ENCODE measurements at regions not wholly inside any gene's neighbourhood (a gene's known extent, or its start where the extent isn't known, plus 50 kb on each side); places are given as distances from the start of the nearest gene placed in this dataset.

- no peaks in the 10 kb centered on the region for H3K4me1 ChIP-seq
- no peak overlapping the region for H3K4me3 ChIP-seq
- no peak overlapping the region for H3K27ac ChIP-seq
- ATAC-seq = no peak
- no peaks in the 10 kb centered on the region for H3K36me3 ChIP-seq
- 64 to 68% methylated on average over 7 of the region's 7 CpGs for WGBS, 2 donors
- TF ChIP-seq CTCF (IDR thresholded peaks at IDR 0.05) = no peak
- no peaks in the 10 kb centered on the region for H3K27me3 ChIP-seq
- no peak for FAIRE-seq
- DNase-seq = no peak
- no peaks in the 10 kb centered on the region for H3K9me3 ChIP-seq
- intact Hi-C loops (cut with DNase I) = no loop called here
These were observed 106.2 kb upstream of the CCDC91 start for GRCh38 chr12:28083840-28084678.

DNA sequence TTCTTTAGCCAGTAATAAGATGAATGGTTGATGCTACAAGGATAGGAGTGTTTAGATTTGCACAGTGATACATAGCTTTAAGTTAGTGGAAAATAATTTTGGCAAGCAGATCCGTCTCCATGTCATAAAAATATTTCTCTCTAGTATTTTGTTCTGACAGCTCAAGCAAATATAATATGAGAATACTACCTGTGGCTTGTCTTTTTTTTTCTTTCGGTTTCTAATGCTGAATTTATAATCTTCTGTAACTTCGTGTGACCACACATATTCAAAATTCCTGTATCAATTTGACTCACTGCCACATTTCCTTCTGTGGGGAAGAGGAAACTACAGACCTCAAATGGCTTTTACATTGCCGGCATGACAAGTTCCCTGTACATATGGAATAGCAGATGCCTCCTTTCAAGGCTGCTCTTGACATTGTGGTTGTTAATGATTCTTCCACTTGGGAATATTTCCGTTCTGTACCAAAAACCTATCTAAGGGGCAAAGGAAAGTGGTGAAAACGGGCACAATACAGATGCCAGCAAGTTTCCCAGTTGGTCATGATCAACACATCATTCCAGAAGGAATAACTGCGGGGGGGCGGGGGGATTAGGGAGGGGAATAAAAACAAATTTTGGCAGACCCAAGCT lies 103.6 kb upstream of the CCDC91 start:
- DNase-seq = no peak
- TF ChIP-seq CTCF (IDR thresholded peaks at IDR 0.05) = no peak
- intact Hi-C loops (cut with DNase I) = no loop called here
- Histone ChIP-seq H3K36me3 (no peaks in the 10 kb centered on the region), H3K4me1 (no peaks in the 10 kb centered on the region), H3K27me3 (no peaks in the 10 kb centered on the region), H3K9me3 (no peaks in the 10 kb centered on the region), H3K27ac (no peak overlapping the region), H3K4me3 (no peak overlapping the region)
- no peak for ATAC-seq
- WGBS, 2 donors = 71 to 73% methylated on average over 8 of the region's 8 CpGs
- FAIRE-seq = no peak

DNA sequence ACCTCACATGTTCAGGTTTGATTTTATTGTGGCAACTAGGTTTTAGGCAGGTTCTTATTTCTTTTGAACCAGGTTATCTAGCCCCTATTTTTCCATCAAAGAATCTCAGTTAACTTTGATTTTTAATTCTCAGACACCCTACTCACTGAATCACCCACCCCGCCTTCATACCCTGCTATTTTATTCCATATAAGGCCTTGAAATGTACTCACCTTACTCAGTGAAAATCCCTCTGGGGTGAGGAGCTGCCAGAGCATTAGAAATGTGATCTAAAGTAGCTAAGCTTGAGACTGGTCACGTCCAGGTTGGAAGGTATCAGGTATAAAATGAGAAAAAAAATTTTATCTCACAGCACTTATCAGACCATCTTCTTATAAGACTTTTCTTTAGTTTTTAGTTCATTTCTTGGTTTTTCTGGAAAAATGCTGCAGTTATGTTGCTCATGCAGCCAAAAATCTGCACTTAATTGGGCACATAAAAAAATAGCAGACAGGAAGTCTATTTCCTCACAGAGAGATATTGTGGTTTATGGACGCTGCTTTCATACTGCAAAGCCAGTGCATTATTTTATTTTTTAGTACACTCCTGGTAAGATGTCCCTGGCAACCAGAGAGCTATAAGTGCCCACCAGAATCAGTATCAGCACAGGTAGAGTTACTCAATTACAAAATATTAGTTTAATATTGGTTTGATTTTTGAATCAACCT lies 101.5 kb upstream of the CCDC91 start:
- FAIRE-seq (no peak), DNase-seq (no peak), ATAC-seq (no peak)
- intact Hi-C loops (cut with DNase I) = no loop called here
- H3K27ac ChIP-seq = no peak overlapping the region
- H3K36me3 ChIP-seq = no peaks in the 10 kb centered on the region
- no peaks in the 10 kb centered on the region for H3K27me3 ChIP-seq
- no peaks in the 10 kb centered on the region for H3K9me3 ChIP-seq
- H3K4me3 ChIP-seq = no peak overlapping the region
- no peaks in the 10 kb centered on the region for H3K4me1 ChIP-seq
- no peak for TF ChIP-seq CTCF (IDR thresholded peaks at IDR 0.05)
- WGBS, 2 donors = 79 to 87% methylated on average over 3 of the region's 3 CpGs

- no peak for ATAC-seq
- H3K4me1 ChIP-seq = no peaks in the 10 kb centered on the region
- no peak overlapping the region for H3K27ac ChIP-seq
- no peak for DNase-seq
- H3K9me3 ChIP-seq = no peaks in the 10 kb centered on the region
- intact Hi-C loops (cut with DNase I) = no loop called here
- H3K36me3 ChIP-seq = no peaks in the 10 kb centered on the region
- no peak overlapping the region for H3K4me3 ChIP-seq
- TF ChIP-seq CTCF (IDR thresholded peaks at IDR 0.05) = no peak
- H3K27me3 ChIP-seq = no peaks in the 10 kb centered on the region
- 62 to 65% methylated on average over 5 of the region's 5 CpGs for WGBS, 2 donors
- no peak for FAIRE-seq
These were observed 100.9 kb upstream of the CCDC91 start for GRCh38 chr12:28089338-28089737.

Measured in pancreas (tissue), 10 donors.